HUES6 (cell line): ENCODE measurements at regions not wholly inside any gene's neighbourhood (a gene's known extent, or its start where the extent isn't known, plus 50 kb on each side); places are given as distances from the start of the nearest gene placed in this dataset.
"Not testable (repeated sequence)": the region's sequence is repeated elsewhere in the genome, so short reads cannot be mapped to it uniquely, and the experiment has no call there.

Experiments
- H3K27ac ChIP-seq: 2 replicates; pipeline ENCODE4 v1.7.0; 2013; ENCODE audit warnings: low read depth, mild to moderate bottlenecking, low read length, inconsistent platforms
- H3K27me3 ChIP-seq: 2 replicates; pipeline ENCODE4 v1.6.1; 2013; ENCODE audit warnings: low read length; ENCODE audit not compliant: control insufficient read depth, insufficient read depth
- H3K36me3 ChIP-seq: 2 replicates; pipeline ENCODE4 v1.6.1; 2013; ENCODE audit warnings: low read length; ENCODE audit not compliant: control insufficient read depth, insufficient read depth
- H3K4me1 ChIP-seq: 2 replicates; pipeline ENCODE4 v1.6.1; 2013; ENCODE audit warnings: low read length; ENCODE audit not compliant: control insufficient read depth, insufficient read depth
- H3K4me3 ChIP-seq: 2 replicates; pipeline ENCODE4 v1.5.1; 2013; ENCODE audit warnings: low read depth, low read length
- H3K9ac ChIP-seq: one replicate; pipeline ENCODE4 v1.6.1; 2013; ENCODE audit warnings: mild to moderate bottlenecking, low read length
- H3K9me3 ChIP-seq: 2 replicates; pipeline ENCODE4 v1.6.1; 2013; ENCODE audit warnings: low read depth, low read length; ENCODE audit not compliant: control insufficient read depth, insufficient read depth

DNA sequence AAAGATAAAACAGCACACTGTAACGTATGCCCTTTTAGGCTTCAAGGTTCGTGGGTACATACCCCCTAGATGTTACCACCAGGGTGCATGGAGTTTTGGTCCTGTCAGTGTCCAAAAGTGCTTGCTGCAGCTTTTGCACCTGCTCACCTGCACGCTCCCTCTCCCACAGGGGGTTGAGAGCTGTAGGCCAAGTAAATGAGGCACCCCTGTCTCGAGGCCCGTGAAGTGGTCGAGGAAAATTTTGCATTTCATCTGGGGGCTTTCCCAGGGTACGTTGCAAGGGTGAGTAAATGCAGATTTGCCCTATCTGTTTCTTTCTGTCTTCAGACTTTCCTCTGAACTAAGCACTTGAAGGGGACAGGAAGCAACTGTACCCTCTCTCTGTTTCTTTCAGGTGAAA lies 136.0 kb downstream of the THBS2 start:
- Histone ChIP-seq H3K4me3 (no peak overlapping the region), H3K9me3 (peaks cover 26% of the 10 kb centered on the region), H3K4me1 (peaks cover 4% of the 10 kb centered on the region), H3K27ac (no peak overlapping the region), H3K27me3 (no peaks in the 10 kb centered on the region), H3K9ac (no peak overlapping the region), H3K36me3 (no peaks in the 10 kb centered on the region)

DNA sequence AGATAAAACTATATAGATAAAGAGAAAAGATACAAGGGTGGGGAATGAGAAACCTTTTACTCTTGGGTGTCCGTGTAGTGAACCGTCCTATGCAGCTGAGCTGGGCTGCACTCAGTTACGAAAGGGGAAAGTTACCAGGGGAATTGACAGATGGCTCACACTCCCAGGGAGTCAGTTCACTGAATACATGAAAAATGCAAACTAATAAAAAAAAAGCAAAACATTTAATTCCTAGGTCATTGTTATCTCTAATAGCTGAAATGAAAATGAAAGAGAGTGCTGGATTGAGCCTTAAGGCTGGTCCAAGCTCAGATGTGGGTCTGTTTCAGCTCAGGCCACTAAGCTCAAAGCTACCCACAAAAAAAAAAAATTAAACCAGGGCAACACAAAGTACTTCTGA lies 138.0 kb downstream of the THBS2 start:
- Histone ChIP-seq H3K27me3 (no peaks in the 10 kb centered on the region), H3K9ac (no peak overlapping the region), H3K27ac (no peak overlapping the region), H3K36me3 (no peaks in the 10 kb centered on the region), H3K4me3 (no peak overlapping the region), H3K4me1 (peaks cover 5% of the 10 kb centered on the region), H3K9me3 (peaks cover 23% of the 10 kb centered on the region)

DNA sequence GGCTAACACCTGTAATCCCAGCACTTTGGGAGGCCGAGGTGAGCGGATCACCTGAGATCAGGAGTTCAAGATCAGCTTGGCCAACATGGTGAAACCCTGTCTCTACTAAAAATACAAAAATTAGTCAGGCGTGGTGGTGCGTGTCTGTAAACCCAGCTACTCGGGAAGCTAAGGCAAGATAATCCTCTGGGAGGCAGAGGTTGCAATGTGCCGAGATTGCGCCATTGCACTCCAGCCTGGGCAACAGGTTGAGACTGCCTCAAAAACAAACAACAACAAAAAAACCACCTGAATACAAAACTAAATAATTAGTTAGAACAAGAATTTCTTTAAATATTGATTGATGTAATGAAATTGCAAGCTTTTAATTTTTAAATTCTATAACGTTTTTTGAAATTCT lies 139.0 kb downstream of the THBS2 start:
- not testable (repeated sequence) for H3K36me3 ChIP-seq

DNA sequence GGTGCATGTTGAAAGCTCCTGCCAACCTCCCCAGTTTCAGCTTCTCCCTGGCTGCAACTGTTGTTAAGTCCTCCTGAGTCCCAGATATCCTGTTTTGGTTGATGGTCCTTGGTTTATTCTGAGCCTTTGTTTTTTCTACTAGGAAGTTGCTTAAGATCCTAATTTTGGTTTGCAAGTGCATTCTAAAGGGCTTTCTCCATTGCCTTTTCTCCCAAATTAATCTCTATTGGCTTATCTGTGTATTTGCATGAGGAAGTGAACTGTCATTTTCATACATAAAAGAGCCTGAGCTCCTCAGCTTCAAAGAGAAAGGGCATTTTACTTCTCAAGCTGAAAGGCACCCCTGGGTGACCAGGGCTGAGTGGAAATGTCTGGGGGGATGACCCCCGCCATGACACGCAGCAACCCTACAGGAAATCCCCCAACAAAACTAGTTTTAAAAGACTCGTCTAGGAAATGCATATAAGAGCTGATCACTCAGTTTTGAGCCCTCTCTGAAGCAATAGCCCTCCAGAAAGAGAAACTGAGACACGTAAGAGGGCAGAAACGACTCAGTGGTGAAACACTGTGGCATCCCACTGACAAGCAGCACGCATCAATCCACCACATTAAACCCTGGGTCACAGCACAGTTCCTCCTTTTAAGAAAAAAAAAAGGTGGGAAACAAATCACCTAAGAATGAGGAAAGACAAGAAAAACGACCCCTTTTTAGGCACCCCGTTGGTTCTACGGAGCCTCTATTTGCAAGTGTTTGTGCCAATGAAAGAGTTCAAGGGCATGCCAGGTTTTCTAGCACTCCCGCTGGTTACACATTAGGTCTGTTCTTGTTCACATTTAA lies 140.9 kb downstream of the THBS2 start:
- H3K9ac ChIP-seq, result no peak overlapping the region
- H3K4me3 ChIP-seq, result no peak overlapping the region
- no peaks in the 10 kb centered on the region for H3K27me3 ChIP-seq
- peaks cover 39% of the 10 kb centered on the region for H3K9me3 ChIP-seq
- no peaks in the 10 kb centered on the region for H3K36me3 ChIP-seq
- H3K4me1 ChIP-seq, result peaks cover 5% of the 10 kb centered on the region
- no peak overlapping the region for H3K27ac ChIP-seq

More for the DNA sequence above, 139.0 kb downstream of the THBS2 start:
- H3K9ac ChIP-seq, H3K4me3 ChIP-seq, H3K27me3 ChIP-seq, H3K4me1 ChIP-seq, H3K27ac ChIP-seq: not testable (repeated sequence)
- peaks cover 29% of the 10 kb centered on the region for H3K9me3 ChIP-seq

DNA sequence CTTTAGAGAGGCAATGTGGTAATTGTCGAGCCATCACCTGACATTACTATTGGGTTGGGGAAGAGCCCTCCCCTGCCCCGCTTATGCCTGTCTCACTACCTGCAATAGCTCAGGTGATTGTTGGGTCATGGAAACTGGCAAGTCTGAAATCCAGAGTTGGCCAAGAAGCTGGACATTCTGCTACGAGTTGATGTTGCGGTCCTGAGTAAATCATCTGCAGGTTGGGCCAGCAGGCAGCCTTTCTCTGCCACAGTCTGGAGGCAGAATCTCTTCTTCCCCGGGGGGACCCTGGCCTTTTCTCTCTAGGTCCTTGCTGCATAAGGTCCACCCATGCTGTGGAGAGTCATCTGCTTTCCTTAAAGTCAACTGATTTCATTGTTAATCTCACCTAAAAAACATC lies 142.4 kb downstream of the THBS2 start:
- Histone ChIP-seq H3K9me3 (peaks cover 34% of the 10 kb centered on the region), H3K36me3 (no peaks in the 10 kb centered on the region), H3K4me1 (peaks cover 5% of the 10 kb centered on the region), H3K4me3 (no peak overlapping the region), H3K27ac (no peak overlapping the region), H3K27me3 (no peaks in the 10 kb centered on the region), H3K9ac (no peak overlapping the region)

DNA sequence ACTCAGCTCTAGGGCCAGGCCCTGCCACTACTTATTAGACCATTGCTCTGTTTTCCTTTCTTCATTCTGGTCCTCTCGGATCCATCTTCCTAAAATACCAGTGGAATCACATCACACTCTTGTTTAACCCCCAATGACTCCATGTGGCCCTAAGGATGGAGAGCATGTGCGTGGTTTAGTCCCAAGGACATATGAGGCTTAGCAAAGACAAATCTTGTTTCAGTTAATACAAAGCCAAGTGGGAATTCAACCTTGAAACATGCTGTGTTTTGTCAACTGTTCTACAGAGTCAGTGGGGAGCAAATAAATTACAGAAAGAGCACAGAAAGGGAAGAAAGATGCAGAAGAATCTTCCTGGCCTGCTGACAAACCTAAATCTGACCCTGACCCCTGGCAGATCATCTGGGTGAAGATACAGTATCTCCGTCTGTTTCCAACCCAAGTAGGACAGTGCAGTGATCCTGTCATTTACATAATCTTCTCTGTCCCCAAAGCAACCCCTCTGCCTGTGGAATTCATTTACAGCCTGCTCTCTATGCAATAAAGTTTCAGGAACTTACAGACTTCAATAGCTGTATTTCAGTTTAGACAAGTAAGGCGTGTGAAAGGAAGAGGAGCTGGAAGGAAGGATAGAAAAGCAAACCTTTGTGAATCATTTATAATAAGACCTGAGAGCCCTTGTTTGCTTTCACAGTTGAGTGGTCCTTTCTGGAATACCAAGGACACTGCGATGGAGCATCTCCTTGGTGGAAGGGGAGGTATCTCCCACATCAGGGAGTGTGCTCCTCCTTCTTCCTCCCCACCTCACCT lies 144.0 kb downstream of the THBS2 start:
- H3K9me3 ChIP-seq, result peaks cover 34% of the 10 kb centered on the region
- H3K36me3 ChIP-seq, result no peaks in the 10 kb centered on the region
- no peak overlapping the region for H3K9ac ChIP-seq
- no peak overlapping the region for H3K27ac ChIP-seq
- peaks cover 5% of the 10 kb centered on the region for H3K4me1 ChIP-seq
- no peaks in the 10 kb centered on the region for H3K27me3 ChIP-seq
- H3K4me3 ChIP-seq, result no peak overlapping the region

DNA sequence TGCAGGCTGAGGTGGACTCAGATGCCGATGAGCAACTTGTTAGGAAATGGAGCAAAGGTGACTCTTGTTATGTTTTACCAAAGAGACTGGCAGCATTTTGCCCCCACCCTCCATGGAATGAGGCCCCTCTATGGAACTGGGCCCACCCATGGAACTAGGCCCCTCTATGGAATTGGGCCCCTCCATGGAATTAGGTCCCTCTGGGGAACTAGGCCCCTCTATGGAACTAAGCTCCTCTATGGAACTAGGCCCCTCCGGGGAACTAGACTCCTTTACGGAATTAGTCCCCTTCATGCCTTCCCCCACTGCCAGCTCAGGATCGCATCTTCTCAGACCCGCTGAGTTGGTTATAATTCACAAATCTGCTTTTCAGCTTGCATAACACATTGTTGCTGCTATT lies 144.9 kb downstream of the THBS2 start:
- Histone ChIP-seq H3K9me3 (peaks cover 34% of the 10 kb centered on the region), H3K4me1 (peaks cover 5% of the 10 kb centered on the region), H3K36me3 (no peaks in the 10 kb centered on the region), H3K27ac (no peak overlapping the region), H3K27me3 (no peaks in the 10 kb centered on the region), H3K4me3 (no peak overlapping the region), H3K9ac (no peak overlapping the region)

DNA sequence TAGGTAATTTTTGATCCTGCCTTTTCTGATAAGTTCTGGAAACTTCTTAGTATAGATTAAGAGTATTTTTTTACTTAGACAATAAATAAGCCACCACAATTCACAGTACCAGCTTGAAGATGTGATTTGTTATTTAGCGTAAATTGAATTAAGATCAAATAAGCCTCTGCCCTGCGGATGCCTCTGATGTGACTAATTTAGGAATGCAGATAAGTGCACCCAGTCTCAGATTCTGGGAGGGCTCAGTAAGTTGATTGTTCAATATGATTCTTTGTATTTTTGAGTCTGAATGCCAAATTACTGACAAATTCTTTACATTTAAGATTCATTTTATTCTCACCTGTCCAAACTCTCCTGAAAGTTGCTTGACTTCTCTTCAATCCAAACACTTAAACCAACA lies 147.5 kb downstream of the THBS2 start:
- Histone ChIP-seq H3K27me3 (no peaks in the 10 kb centered on the region), H3K27ac (no peak overlapping the region)

DNA sequence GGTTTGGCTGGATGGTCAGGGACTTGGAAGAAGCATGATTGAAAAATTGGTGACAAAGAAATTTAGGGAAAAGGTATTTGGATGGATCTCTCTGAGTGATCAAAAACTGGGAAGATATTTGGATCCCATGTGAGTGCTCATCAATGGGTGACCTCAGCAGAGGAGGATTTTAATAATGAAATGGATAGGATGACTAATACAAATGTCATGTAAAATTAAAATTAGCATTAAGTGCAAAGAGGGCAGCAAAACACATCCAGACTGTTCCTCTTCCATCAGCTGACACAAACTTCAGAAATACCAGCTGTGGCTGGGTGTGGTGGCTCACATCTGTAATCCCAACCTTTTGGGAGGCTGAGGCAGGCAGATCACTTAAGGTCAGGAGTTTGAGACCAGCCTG lies 151.7 kb downstream of the THBS2 start:
- H3K9ac ChIP-seq, result no peak overlapping the region
- no peak overlapping the region for H3K4me3 ChIP-seq
- peaks cover 4% of the 10 kb centered on the region for H3K9me3 ChIP-seq
- no peak overlapping the region for H3K27ac ChIP-seq
- peaks cover 7% of the 10 kb centered on the region; the same call in 1 of the 2 replicates for H3K4me1 ChIP-seq
- no peaks in the 10 kb centered on the region for H3K36me3 ChIP-seq
- no peaks in the 10 kb centered on the region for H3K27me3 ChIP-seq

More for the DNA sequence above, 147.5 kb downstream of the THBS2 start:
- H3K4me3 ChIP-seq, result no peak overlapping the region
- H3K9me3 ChIP-seq, result peaks cover 34% of the 10 kb centered on the region
- no peaks in the 10 kb centered on the region for H3K4me1 ChIP-seq
- no peak overlapping the region for H3K9ac ChIP-seq
- no peaks in the 10 kb centered on the region for H3K36me3 ChIP-seq

DNA sequence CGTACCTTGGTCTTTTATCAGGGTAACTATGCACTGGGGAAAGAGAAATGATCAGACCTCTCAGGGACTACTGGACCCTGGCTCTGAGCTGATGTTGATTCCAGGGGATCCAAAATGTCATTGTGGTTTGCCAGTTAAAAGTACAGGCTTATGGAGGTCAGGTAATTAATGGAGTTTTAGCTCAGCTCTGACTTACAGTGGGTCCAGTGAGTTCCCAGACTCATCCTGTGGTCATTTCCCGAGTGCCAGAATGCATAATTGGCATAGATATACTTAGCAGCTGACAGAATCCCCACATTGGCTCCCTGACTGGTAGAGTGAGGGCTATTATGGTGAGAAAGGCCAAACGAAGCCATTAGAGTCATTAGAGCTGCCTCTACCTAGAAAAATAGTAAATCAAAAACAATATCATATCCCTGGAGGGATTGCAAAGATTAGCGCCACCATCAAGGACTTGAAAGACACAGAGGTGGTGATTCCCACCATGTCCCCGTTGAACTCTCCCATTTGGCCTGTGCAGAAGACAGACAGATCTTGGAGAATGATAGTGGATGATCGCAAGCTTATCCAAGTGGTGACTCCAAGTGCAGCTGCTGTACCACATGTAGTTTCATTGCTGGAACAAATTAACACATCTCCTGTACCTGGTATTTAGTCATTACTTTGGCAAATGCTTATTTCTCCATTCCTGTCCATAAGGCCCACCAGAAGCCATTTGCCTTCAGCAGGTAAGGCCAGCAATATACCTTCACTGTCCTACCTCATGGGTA lies 152.4 kb downstream of the THBS2 start:
- H3K4me3 ChIP-seq, result no peak overlapping the region
- no peaks in the 10 kb centered on the region for H3K36me3 ChIP-seq
- peaks cover 7% of the 10 kb centered on the region for H3K9me3 ChIP-seq
- peaks cover 7% of the 10 kb centered on the region; the same call in 1 of the 2 replicates for H3K4me1 ChIP-seq
- no peak overlapping the region for H3K27ac ChIP-seq
- H3K9ac ChIP-seq, result no peak overlapping the region
- H3K27me3 ChIP-seq, result no peaks in the 10 kb centered on the region
